Natural killer cell (primary cell): ENCODE measurements at regions not wholly inside any gene's neighbourhood (a gene's known extent, or its start where the extent isn't known, plus 50 kb on each side); places are given as distances from the start of the nearest gene placed in this dataset.

Source experiments
- ATAC-seq, 3 donors: fragments of 150-1000 bp in 2 of 3; fragments of 200-7000 bp in 1 of 3; cut with Tn5 transposase; 1 replicate in 1 of 3; 2 replicates in 2 of 3; pipeline ENCODE4 v1.10.0; 2021; ENCODE audit warnings: mild to moderate bottlenecking in 2 of 3, moderate library complexity in 2 of 3
- DNase-seq, 2 donors: peaks; one replicate each; pipeline versions ENCODE4 v3.0.0 to v3.0.0-alpha.2; 2013 to 2021; ENCODE audit warnings: mixed read lengths in 1 of 2
- H3K27ac ChIP-seq: one replicate; pipeline ENCODE4 v1.5.1; 2013; ENCODE audit warnings: mild to moderate bottlenecking, low read length
- H3K27me3 ChIP-seq: one replicate; pipeline ENCODE4 v1.6.1; 2013; ENCODE audit warnings: low read length; ENCODE audit not compliant: control insufficient read depth, insufficient read depth
- H3K36me3 ChIP-seq: one replicate; pipeline ENCODE4 v1.6.1; 2013; ENCODE audit warnings: low read length; ENCODE audit not compliant: control insufficient read depth, insufficient read depth
- H3K4me1 ChIP-seq: one replicate; pipeline ENCODE4 v1.6.1; 2013; ENCODE audit warnings: low read length; ENCODE audit not compliant: control insufficient read depth, insufficient read depth
- H3K4me3 ChIP-seq: one replicate; pipeline ENCODE4 v1.5.1; 2013; ENCODE audit warnings: low read length
- H3K9me3 ChIP-seq: one replicate; pipeline ENCODE4 v1.6.1; 2013; ENCODE audit warnings: low read length; ENCODE audit not compliant: control insufficient read depth, insufficient read depth
- H3K27ac Mint-ChIP-seq, 2 donors: one replicate each; pipeline ENCODE4 v1.8.0; 2022; ENCODE audit warnings: mild to moderate bottlenecking in 2 of 2, mixed read lengths in 2 of 2, moderate library complexity in 1 of 2
- H3K27me3 Mint-ChIP-seq, 2 donors: one replicate each; pipeline ENCODE4 v1.8.0; 2022; ENCODE audit warnings: low read depth in 2 of 2, mixed read lengths in 2 of 2
- H3K36me3 Mint-ChIP-seq: one replicate; pipeline ENCODE4 v1.8.0; 2022; ENCODE audit warnings: mixed read lengths
- H3K4me1 Mint-ChIP-seq, 2 donors: one replicate each; pipeline ENCODE4 v1.8.0; 2022; ENCODE audit warnings: mixed read lengths in 2 of 2
- H3K4me3 Mint-ChIP-seq: one replicate; pipeline ENCODE4 v1.8.0; 2022; ENCODE audit warnings: mild to moderate bottlenecking, moderate library complexity, mixed read lengths
- H3K9me3 Mint-ChIP-seq, 2 donors: one replicate each; pipeline ENCODE4 v1.8.0; 2022; ENCODE audit warnings: mixed read lengths in 2 of 2
- WGBS: methylation state at CpG from one replicate; pipeline ENCODE4 v1.1.7; 2013; ENCODE audit warnings: missing lambda C conversion rate; ENCODE audit not compliant: insufficient coverage; 5-methylcytosine and 5-hydroxymethylcytosine counted together
- intact Hi-C: fragments of 100-400 bp; cut with micrococcal nuclease; formaldehyde crosslinking; loops from one replicate; pipeline ENCODE4 v1.14.2; 2022
- TF ChIP-seq, protein P1 (sequence below): fragments of 200-600 bp; IDR thresholded peaks from one replicate; pipeline ENCODE4 v1.8.0; 2022; ENCODE audit warnings: antibody characterized with exemption

DNA sequence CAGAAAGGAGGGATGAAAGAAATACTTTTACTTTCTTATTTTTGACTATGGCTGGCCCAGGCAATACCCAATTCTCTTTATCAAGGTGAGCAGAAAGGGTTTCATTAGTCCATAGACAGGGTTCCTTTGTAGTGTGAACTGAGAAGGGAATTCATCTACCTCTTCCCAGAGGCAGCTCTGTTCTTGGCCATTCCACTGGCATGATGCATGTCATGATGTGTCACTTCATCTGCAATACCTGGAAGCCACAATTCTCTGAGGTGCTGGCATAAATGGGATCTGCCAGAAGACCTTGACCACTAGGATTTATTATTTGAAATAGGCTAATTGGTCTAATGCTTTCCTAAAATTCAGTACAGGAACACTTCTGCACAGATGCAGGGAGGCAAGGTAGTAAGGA, 542.8 kb downstream of the RFC3 start:
- Mint-ChIP-seq H3K4me3 (no peak overlapping the region), H3K27ac (no peak overlapping the region), H3K9me3 (peaks cover 2 to 5% of the 10 kb centered on the region in 2 donors), H3K4me1 (no peaks in the 10 kb centered on the region), H3K36me3 (no peaks in the 10 kb centered on the region), H3K27me3 (no peaks in the 10 kb centered on the region)
- TF ChIP-seq, protein P1, sequence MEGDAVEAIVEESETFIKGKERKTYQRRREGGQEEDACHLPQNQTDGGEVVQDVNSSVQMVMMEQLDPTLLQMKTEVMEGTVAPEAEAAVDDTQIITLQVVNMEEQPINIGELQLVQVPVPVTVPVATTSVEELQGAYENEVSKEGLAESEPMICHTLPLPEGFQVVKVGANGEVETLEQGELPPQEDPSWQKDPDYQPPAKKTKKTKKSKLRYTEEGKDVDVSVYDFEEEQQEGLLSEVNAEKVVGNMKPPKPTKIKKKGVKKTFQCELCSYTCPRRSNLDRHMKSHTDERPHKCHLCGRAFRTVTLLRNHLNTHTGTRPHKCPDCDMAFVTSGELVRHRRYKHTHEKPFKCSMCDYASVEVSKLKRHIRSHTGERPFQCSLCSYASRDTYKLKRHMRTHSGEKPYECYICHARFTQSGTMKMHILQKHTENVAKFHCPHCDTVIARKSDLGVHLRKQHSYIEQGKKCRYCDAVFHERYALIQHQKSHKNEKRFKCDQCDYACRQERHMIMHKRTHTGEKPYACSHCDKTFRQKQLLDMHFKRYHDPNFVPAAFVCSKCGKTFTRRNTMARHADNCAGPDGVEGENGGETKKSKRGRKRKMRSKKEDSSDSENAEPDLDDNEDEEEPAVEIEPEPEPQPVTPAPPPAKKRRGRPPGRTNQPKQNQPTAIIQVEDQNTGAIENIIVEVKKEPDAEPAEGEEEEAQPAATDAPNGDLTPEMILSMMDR = no peak
- Histone ChIP-seq H3K4me3 (no peak overlapping the region), H3K4me1 (no peaks in the 10 kb centered on the region), H3K9me3 (no peaks in the 10 kb centered on the region), H3K27me3 (no peaks in the 10 kb centered on the region), H3K27ac (no peak overlapping the region), H3K36me3 (no peaks in the 10 kb centered on the region)
- DNase-seq (no peak), ATAC-seq (no peak)
- intact Hi-C loops = no loop called here

DNA sequence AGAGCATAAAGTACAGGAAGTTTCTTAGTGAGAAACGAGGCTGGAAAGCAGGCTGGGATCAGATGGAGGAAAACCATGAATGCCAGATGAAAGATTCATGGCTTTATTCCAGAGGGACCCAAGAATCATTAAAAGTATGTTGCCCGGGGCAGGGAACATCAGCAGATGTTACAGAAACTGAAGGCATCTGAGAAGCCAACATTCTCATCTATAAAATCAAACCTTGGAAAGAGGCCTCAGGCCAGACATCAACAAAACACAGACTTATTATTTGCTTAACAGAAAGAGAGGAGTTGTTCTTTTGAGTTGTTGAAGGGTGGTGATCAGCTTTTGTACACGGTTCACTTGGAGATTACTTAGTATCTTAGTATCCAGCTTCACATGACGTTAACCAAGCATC, 543.6 kb downstream of the RFC3 start:
- TF ChIP-seq, protein P1 = no peak
- 75% methylated on average over 4 of the region's 4 CpGs for WGBS

DNA sequence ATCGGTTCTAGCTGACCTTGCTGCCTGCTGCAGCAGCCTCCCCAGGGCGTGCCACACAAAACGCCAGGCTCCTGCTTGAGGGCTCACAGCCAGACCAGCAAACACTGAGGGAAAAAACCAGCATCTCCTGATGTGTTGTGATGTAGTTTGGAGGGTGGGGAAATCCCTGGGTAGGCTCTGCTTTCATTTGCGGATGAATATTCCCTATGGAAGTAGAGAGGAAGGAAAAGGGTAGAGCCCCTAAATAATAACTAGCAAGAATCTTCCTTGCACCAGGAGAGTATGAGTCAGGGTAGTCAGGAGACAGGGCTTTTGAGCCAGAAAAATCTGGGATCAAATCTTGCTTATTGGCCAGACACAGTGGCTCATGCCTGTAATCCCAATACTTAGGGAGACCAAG, 545.3 kb downstream of the RFC3 start:
- ATAC-seq = no peak

More for the DNA sequence above, 543.6 kb downstream of the RFC3 start:
- H3K27me3 Mint-ChIP-seq = no peaks in the 10 kb centered on the region
- intact Hi-C loops = no loop called here
- no peak overlapping the region for H3K27ac Mint-ChIP-seq
- Histone ChIP-seq H3K27ac (no peak overlapping the region), H3K4me3 (no peak overlapping the region), H3K36me3 (no peaks in the 10 kb centered on the region), H3K4me1 (no peaks in the 10 kb centered on the region), H3K9me3 (peaks cover 3% of the 10 kb centered on the region), H3K27me3 (no peaks in the 10 kb centered on the region)
- ATAC-seq (no peak), DNase-seq (no peak)
- no peaks in the 10 kb centered on the region for H3K36me3 Mint-ChIP-seq
- no peak overlapping the region for H3K4me3 Mint-ChIP-seq
- no peaks in the 10 kb centered on the region for H3K4me1 Mint-ChIP-seq
- H3K9me3 Mint-ChIP-seq = peaks cover 3 to 4% of the 10 kb centered on the region in 2 donors

DNA sequence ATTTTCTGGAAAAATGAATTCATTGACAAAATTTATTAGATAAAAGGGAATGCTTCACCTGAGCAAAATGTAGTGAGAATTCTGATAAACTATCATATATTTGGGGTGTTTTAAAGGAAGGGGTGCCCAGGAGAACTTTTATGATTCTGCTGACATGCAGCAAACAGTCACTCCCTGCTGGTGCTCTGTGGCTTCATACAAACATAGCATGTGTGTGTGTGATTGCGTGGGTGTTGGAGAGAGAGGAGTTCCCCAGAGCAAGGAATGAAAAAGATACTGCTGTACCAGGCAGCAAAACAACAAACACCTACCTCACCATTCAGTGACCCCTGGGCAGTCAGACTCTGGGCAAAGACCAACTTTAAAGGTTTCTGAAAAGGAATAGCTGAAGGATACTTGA, 546.7 kb downstream of the RFC3 start:
- no peaks in the 10 kb centered on the region for H3K4me1 Mint-ChIP-seq
- intact Hi-C loops = no loop called here
- Histone ChIP-seq H3K9me3 (peaks cover 3% of the 10 kb centered on the region), H3K4me1 (no peaks in the 10 kb centered on the region), H3K36me3 (no peaks in the 10 kb centered on the region), H3K27ac (no peak overlapping the region), H3K27me3 (no peaks in the 10 kb centered on the region), H3K4me3 (no peak overlapping the region)
- no peaks in the 10 kb centered on the region for H3K36me3 Mint-ChIP-seq
- 44% methylated on average over 1 of the region's 1 CpG for WGBS
- H3K9me3 Mint-ChIP-seq = peaks cover 7 to 9% of the 10 kb centered on the region in 2 donors
- TF ChIP-seq, protein P1 = no peak
- DNase-seq = no peak
- no peak overlapping the region for H3K4me3 Mint-ChIP-seq
- H3K27me3 Mint-ChIP-seq = no peaks in the 10 kb centered on the region
- no peak for ATAC-seq
- H3K27ac Mint-ChIP-seq = no peak overlapping the region

More for the DNA sequence above, 545.3 kb downstream of the RFC3 start:
- Histone ChIP-seq H3K9me3 (peaks cover 3% of the 10 kb centered on the region), H3K27ac (no peak overlapping the region), H3K4me3 (no peak overlapping the region), H3K4me1 (no peaks in the 10 kb centered on the region), H3K36me3 (no peaks in the 10 kb centered on the region), H3K27me3 (no peaks in the 10 kb centered on the region)
- H3K9me3 Mint-ChIP-seq = peaks cover 3 to 6% of the 10 kb centered on the region in 2 donors
- H3K27me3 Mint-ChIP-seq = no peaks in the 10 kb centered on the region
- intact Hi-C loops = no loop called here
- H3K27ac Mint-ChIP-seq = no peak overlapping the region
- H3K4me3 Mint-ChIP-seq = no peak overlapping the region
- H3K36me3 Mint-ChIP-seq = no peaks in the 10 kb centered on the region
- H3K4me1 Mint-ChIP-seq = no peaks in the 10 kb centered on the region
- WGBS = 91% methylated on average over 4 of the region's 4 CpGs
- TF ChIP-seq, protein P1 = no peak
- DNase-seq = no peak
